ENCODE measurements at regions not wholly inside any gene's neighbourhood (a gene's known extent, or its start where the extent isn't known, plus 50 kb on each side); places are given as distances from the start of the nearest gene placed in this dataset.

GRCh38 chrX:39826813-39827543 lies 270.8 kb downstream of the BCOR start:
- Mint-ChIP-seq H3K27me3 (peaks cover 5% of the 10 kb centered on the region), H3K9me3 (peaks cover 4% of the 10 kb centered on the region), H3K27ac (no peak overlapping the region), H3K4me3 (no peak overlapping the region), H3K4me1 (ENCODE audit: low read depth) (peaks cover 3% of the 10 kb centered on the region), H3K36me3 (ENCODE audit: low read depth) (no peaks in the 10 kb centered on the region)
- DNase-seq (no peak), ATAC-seq (no peak)
- ChIA-PET POLR2A (no interaction called here), CTCF (no interaction called here)
- intact Hi-C loops (cut with micrococcal nuclease): no loop called here
- TF ChIP-seq, protein P1, sequence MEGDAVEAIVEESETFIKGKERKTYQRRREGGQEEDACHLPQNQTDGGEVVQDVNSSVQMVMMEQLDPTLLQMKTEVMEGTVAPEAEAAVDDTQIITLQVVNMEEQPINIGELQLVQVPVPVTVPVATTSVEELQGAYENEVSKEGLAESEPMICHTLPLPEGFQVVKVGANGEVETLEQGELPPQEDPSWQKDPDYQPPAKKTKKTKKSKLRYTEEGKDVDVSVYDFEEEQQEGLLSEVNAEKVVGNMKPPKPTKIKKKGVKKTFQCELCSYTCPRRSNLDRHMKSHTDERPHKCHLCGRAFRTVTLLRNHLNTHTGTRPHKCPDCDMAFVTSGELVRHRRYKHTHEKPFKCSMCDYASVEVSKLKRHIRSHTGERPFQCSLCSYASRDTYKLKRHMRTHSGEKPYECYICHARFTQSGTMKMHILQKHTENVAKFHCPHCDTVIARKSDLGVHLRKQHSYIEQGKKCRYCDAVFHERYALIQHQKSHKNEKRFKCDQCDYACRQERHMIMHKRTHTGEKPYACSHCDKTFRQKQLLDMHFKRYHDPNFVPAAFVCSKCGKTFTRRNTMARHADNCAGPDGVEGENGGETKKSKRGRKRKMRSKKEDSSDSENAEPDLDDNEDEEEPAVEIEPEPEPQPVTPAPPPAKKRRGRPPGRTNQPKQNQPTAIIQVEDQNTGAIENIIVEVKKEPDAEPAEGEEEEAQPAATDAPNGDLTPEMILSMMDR (IDR thresholded peaks at IDR 0.05): no peak

GRCh38 chrX:39827951-39828350 lies 269.8 kb downstream of the BCOR start:
- no peak for ATAC-seq
- Mint-ChIP-seq H3K4me3 (no peak overlapping the region), H3K36me3 (ENCODE audit: low read depth) (no peaks in the 10 kb centered on the region), H3K9me3 (peaks cover 3% of the 10 kb centered on the region), H3K4me1 (ENCODE audit: low read depth) (peaks cover 3% of the 10 kb centered on the region), H3K27me3 (peaks cover 2% of the 10 kb centered on the region), H3K27ac (no peak overlapping the region)
- DNase-seq: no peak
- ChIA-PET CTCF (no interaction called here), POLR2A (no interaction called here)
- TF ChIP-seq, protein P1 (IDR thresholded peaks at IDR 0.05): no peak
- intact Hi-C loops (cut with micrococcal nuclease): no loop called here

DNA sequence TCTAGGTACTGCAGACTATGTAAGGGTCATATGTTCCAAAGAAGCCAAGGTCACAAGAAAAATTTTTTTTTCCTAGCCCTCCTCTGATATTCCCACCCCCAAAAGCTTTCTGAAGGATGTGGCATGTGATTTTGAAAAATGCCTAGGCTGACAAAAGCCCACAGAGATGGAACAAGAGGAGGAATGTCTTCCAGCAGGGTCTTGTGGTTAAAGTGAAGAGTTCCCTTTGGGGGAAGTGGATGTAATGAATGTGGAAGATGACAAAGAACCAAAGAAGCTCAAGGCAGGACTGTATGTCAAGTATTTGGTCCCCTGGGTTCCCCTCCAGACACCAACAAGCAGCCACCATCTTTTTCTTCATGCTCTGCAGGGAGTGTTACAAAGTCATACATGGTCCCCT lies 268.8 kb downstream of the BCOR start:
- DNase-seq (no peak), ATAC-seq (no peak)
- H3K9me3 Mint-ChIP-seq: no peaks in the 10 kb centered on the region
- CTCF ChIA-PET: no interaction called here
- H3K4me1 Mint-ChIP-seq (ENCODE audit: low read depth): peaks cover 2% of the 10 kb centered on the region
- no peaks in the 10 kb centered on the region for H3K27me3 Mint-ChIP-seq
- H3K27ac Mint-ChIP-seq: no peak overlapping the region
- no peak overlapping the region for H3K4me3 Mint-ChIP-seq
- TF ChIP-seq, protein P1 (IDR thresholded peaks at IDR 0.05): no peak
- intact Hi-C loops (cut with micrococcal nuclease): no loop called here
- POLR2A ChIA-PET: interaction anchor here (0.6 kb wide), 1 partner anchor 149 kb away, joined by 3 read pairs; no protein-coding TSS in a partner anchor
- H3K36me3 Mint-ChIP-seq (ENCODE audit: low read depth): no peaks in the 10 kb centered on the region

GRCh38 chrX:39829965-39830364 lies 267.8 kb downstream of the BCOR start:
- TF ChIP-seq, protein P1 (IDR thresholded peaks at IDR 0.05): no peak
- no peak for ATAC-seq
- Mint-ChIP-seq H3K36me3 (ENCODE audit: low read depth) (no peaks in the 10 kb centered on the region), H3K4me3 (no peak overlapping the region), H3K4me1 (ENCODE audit: low read depth) (peaks cover 6% of the 10 kb centered on the region), H3K27me3 (no peaks in the 10 kb centered on the region), H3K27ac (no peak overlapping the region), H3K9me3 (no peaks in the 10 kb centered on the region)
- POLR2A ChIA-PET: no interaction called here
- intact Hi-C loops (cut with micrococcal nuclease): no loop called here
- CTCF ChIA-PET: no interaction called here
- no peak for DNase-seq

GRCh38 chrX:39830414-39830813 lies 267.3 kb downstream of the BCOR start:
- no peaks in the 10 kb centered on the region for H3K27me3 Mint-ChIP-seq
- no peaks in the 10 kb centered on the region for H3K9me3 Mint-ChIP-seq
- DNase-seq: no peak
- H3K4me3 Mint-ChIP-seq: no peak overlapping the region
- TF ChIP-seq, protein P1 (IDR thresholded peaks at IDR 0.05): no peak
- intact Hi-C loops (cut with micrococcal nuclease): no loop called here
- no peak overlapping the region for H3K27ac Mint-ChIP-seq
- POLR2A ChIA-PET: no interaction called here
- H3K36me3 Mint-ChIP-seq (ENCODE audit: low read depth): no peaks in the 10 kb centered on the region
- CTCF ChIA-PET: no interaction called here
- no peak for ATAC-seq
- peaks cover 6% of the 10 kb centered on the region for H3K4me1 Mint-ChIP-seq (ENCODE audit: low read depth)
